ES-I3 (cell line): ENCODE measurements at regions not wholly inside any gene's neighbourhood (a gene's known extent, or its start where the extent isn't known, plus 50 kb on each side); places are given as distances from the start of the nearest gene placed in this dataset.

Source experiments
- H3K36me3 ChIP-seq: 2 replicates; pipeline ENCODE4 v1.6.1; 2013; ENCODE audit warnings: mild to moderate bottlenecking, low read length, control low read depth, moderate library complexity; ENCODE audit not compliant: insufficient read depth
- H3K4me1 ChIP-seq: 2 replicates; pipeline ENCODE4 v1.6.1; 2013; ENCODE audit warnings: mild to moderate bottlenecking, control low read depth, low read length; ENCODE audit not compliant: insufficient read depth
- H3K9ac ChIP-seq: 2 replicates; pipeline ENCODE4 v1.6.1; 2013; ENCODE audit warnings: low read depth, mild to moderate bottlenecking, low read length, moderate library complexity
- H3K9me3 ChIP-seq: 2 replicates; pipeline ENCODE4 v1.6.1; 2013; ENCODE audit warnings: mild to moderate bottlenecking, low read length, moderate library complexity; ENCODE audit not compliant: control insufficient read depth, insufficient read depth

DNA sequence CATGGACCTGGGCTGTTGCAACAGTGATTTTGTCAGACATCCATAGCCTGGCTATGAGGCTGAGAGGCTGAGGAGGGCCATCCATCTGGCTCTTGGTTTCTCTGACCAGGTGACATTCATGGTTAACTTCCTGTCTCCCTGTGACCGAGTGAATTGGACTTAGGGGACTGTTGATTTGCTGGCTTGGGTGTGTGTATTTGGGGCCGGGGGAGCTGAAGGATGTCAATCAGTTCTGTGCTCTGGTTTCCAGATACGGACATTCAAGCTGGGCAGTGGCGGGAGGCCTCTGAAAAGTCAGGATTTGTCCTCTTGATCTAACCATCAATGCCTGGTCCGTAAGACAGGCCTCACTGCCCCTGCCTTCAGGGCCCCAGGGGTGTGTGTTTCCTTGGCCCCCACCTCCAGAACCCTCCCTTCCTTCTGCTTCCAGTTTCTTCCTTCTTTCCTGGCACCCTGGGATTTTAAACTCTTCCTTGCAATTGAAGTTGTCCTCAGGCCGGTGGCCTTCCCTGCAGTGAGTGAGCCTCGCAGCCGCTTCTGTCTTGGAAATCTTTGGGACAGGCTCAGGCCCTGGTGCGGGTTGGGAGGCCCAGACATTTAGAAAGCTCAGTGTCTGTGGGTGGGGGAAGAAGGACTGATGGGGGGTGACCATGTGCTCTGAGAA is 54.7 kb upstream of the HAAO start:
- Histone ChIP-seq H3K9ac (no peak overlapping the region), H3K4me1 (no peaks in the 10 kb centered on the region), H3K36me3 (no peaks in the 10 kb centered on the region), H3K9me3 (no peaks in the 10 kb centered on the region)

DNA sequence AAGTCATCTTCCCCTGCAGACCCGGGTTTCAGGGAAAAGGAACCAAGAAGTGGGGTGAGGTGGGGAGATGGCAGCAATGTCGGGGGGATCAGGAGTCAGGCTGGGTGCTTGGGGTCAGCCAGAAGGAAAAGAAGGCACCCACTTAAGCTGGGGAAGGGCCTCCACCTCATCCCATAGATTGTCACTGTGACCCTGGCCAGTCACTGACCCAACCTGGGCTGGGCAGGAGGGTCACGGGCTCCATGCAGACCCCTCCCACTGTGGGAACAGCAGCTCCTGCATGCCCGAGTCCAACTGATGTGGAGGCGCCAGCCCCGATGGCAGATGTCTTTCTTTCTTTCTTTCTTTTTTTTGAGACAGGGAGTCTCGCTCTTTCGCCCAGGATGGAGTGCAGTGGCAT is 53.6 kb upstream of the HAAO start:
- Histone ChIP-seq H3K36me3 (no peaks in the 10 kb centered on the region), H3K9me3 (no peaks in the 10 kb centered on the region), H3K9ac (no peak overlapping the region), H3K4me1 (no peaks in the 10 kb centered on the region)

DNA sequence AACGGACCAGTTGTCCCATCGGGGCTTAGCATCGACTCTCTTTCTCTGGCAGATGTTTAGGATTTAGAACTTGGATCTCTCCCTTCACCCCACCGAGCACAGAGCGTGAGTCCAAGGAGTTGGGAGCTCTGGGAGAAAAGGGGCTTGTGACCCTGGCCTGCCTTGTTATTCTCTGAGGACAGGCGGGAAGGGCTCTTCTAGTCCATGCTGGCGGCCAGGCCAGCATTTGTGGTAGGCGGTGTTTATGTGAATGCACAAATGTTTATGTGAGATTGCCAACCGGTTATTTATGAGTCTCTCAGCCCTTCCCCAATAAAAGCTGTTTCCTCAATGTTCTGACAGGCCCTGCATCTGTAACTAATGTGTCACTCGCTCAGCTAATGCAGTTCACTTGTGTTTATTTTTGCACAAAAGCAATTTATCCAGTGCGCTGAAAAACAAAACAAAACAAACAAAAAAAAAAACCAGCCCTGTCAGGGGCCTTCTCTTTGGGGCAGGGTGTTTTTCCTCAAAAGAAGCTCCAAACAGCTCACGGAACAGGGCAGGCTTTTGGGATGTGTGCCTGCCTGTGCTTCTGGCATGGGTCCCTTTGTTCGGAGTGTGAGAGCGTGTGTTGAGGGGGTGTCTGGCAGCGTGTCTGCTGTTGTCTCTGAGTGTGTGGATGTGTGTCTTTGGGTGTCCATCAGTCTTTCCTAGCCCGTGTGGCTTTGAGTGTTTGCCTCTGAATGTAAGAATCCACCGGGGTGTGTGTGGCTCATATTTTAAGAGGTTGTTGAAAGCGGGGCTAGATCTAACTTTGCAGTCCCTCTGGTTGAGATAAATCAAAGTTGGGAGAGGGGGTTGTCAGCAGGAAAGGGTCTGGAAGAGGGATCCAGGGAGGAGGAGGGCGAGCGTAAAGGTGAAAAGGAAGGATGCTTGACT is 52.8 kb upstream of the HAAO start:
- Histone ChIP-seq H3K9me3 (no peaks in the 10 kb centered on the region), H3K4me1 (no peaks in the 10 kb centered on the region), H3K36me3 (no peaks in the 10 kb centered on the region), H3K9ac (no peak overlapping the region)

DNA sequence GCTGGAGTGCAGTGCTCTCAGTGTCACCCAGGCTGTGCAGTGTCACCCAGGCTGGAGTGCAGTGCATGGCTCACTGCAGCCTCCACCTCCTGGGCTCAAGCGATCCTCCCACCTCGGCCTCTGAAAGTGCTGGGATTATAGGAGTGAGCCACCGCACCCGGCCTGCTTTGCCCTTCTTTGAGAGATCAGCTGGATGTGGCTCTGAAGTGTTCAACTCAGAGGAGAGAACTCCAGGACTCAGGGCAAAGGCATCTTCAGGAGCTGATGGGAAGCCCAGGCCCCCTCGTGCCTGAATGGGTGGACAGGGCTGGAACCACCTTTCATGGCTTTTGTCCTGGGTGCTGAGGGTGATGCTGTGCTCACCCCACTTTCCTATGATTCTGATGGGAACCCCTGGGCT is 52.0 kb upstream of the HAAO start:
- Histone ChIP-seq H3K36me3 (no peaks in the 10 kb centered on the region), H3K4me1 (no peaks in the 10 kb centered on the region), H3K9ac (no peak overlapping the region), H3K9me3 (no peaks in the 10 kb centered on the region)

DNA sequence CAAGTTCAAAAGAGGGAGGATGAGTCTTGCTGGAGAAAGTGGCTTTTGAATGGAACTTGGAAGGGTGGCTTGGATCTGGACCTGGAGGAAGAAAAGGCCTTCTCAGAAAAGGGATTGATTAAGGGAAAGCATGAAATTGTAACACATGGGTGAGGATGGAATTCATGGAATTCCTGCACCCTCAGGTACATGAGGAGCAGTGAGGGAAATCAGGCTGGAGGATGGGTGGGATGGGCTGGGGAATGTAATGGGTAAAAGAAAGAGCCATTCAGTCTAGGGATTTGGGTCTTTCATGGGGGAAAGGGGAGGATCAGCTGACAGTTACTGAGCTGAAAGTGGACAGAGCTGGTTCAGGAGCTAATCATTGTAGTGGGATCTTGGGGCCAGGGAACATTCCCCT is 51.2 kb upstream of the HAAO start:
- H3K9ac ChIP-seq: no peak overlapping the region
- H3K9me3 ChIP-seq: no peaks in the 10 kb centered on the region
- H3K36me3 ChIP-seq: no peaks in the 10 kb centered on the region
- no peaks in the 10 kb centered on the region for H3K4me1 ChIP-seq

DNA sequence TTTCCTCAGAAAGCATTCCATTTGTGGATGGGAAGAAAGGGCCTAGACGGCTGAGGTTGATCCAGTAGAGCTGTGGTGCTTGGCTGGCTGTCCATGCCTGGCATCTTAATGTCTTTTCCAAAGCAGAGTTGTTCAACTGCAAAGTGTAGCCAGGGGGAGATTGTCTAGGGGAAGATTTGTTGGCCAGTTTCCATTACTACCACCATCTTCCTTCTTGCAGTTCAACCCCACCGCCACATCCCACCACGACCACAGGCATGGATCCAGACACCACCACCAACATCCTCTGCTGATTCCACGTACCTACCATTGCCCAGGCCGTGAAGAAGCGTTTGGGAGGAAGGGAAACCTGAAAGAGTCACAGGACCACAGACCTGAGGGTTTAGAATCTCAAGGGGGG is 50.7 kb upstream of the HAAO start:
- Histone ChIP-seq H3K9ac (no peak overlapping the region), H3K36me3 (no peaks in the 10 kb centered on the region), H3K4me1 (no peaks in the 10 kb centered on the region), H3K9me3 (no peaks in the 10 kb centered on the region)

DNA sequence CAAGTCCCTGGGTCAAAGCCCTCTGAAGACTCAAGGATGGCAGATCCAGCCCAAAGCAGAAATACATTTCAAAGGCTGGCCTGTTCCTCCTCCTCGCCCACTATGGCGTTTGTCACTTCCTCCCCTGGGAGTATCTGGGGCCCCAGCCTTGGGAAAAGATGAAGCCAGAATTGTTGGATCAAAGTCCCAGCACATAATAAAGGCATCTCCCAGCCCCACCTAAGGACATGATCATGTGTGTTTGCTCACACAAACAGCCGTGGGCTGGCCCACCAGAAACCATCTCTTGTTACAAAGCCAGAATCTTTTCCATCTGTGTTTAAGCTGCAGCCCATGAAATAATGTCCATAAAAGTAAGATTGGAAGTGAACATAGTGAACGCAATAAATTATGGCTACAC is 50.1 kb upstream of the HAAO start:
- no peaks in the 10 kb centered on the region for H3K9me3 ChIP-seq
- H3K9ac ChIP-seq: no peak overlapping the region
- no peaks in the 10 kb centered on the region for H3K4me1 ChIP-seq
- no peaks in the 10 kb centered on the region for H3K36me3 ChIP-seq
